ENCODE measurements at regions not wholly inside any gene's neighbourhood (a gene's known extent, or its start where the extent isn't known, plus 50 kb on each side); places are given as distances from the start of the nearest gene placed in this dataset.

GRCh38 chr5:52690236-52690768 lies 97.4 kb upstream of the ITGA1 start:
- no peak for DNase-seq (ENCODE audit: low read depth)
- no peak overlapping the region for H3K4me3 ChIP-seq (ENCODE audit: low read length)
- no peak for TF ChIP-seq CTCF (conservative IDR thresholded peaks at IDR 0.05; ENCODE audit: low read depth, low read length)

- peak; percentile 34 for DNase-seq (ENCODE audit: low read depth)
- no peak overlapping the region for H3K4me3 ChIP-seq (ENCODE audit: low read length)
- no peak for TF ChIP-seq CTCF (conservative IDR thresholded peaks at IDR 0.05; ENCODE audit: low read depth, low read length)
Observed at GRCh38 chr5:52692039-52692438, 95.7 kb upstream of the ITGA1 start.

- no peak for DNase-seq (ENCODE audit: low read depth)
- no peak overlapping the region for H3K4me3 ChIP-seq (ENCODE audit: low read length)
- no peak for TF ChIP-seq CTCF (conservative IDR thresholded peaks at IDR 0.05; ENCODE audit: low read depth, low read length)
Observed at GRCh38 chr5:52692606-52693005, 95.1 kb upstream of the ITGA1 start.

- DNase-seq (ENCODE audit: low read depth): no peak
- TF ChIP-seq CTCF (conservative IDR thresholded peaks at IDR 0.05; ENCODE audit: low read depth, low read length): peak; percentile 72
- no peak overlapping the region for H3K4me3 ChIP-seq (ENCODE audit: low read length)
Observed at GRCh38 chr5:52693280-52693679, 94.4 kb upstream of the ITGA1 start.

GRCh38 chr5:52693836-52694235 lies 93.9 kb upstream of the ITGA1 start:
- no peak overlapping the region for H3K4me3 ChIP-seq (ENCODE audit: low read length)
- no peak for TF ChIP-seq CTCF (conservative IDR thresholded peaks at IDR 0.05; ENCODE audit: low read depth, low read length)
- DNase-seq (ENCODE audit: low read depth): no peak

GRCh38 chr5:52694648-52695047 lies 93.1 kb upstream of the ITGA1 start:
- no peak for DNase-seq (ENCODE audit: low read depth)
- no peak for TF ChIP-seq CTCF (conservative IDR thresholded peaks at IDR 0.05; ENCODE audit: low read depth, low read length)
- no peak overlapping the region for H3K4me3 ChIP-seq (ENCODE audit: low read length)

GRCh38 chr5:52702877-52703276 lies 84.8 kb upstream of the ITGA1 start:
- TF ChIP-seq CTCF (conservative IDR thresholded peaks at IDR 0.05; ENCODE audit: low read depth, low read length): no peak
- DNase-seq (ENCODE audit: low read depth): no peak
- no peak overlapping the region for H3K4me3 ChIP-seq (ENCODE audit: low read length)
